ENCODE measurements at regions not wholly inside any gene's neighbourhood (a gene's known extent, or its start where the extent isn't known, plus 50 kb on each side); places are given as distances from the start of the nearest gene placed in this dataset.

- Histone ChIP-seq H3K4me3 (replicated peaks in 1 of 3; ENCODE audit: low read depth in 2 of 3, low read length in 3 of 3) (no peak overlapping the region), H3K4me1 (ENCODE audit: control insufficient read depth in 1 of 2, insufficient read depth in 2 of 2, low read length in 2 of 2) (peaks cover 54 to 65% of the 10 kb centered on the region in 2 donors), H3K9me3 (replicated peaks in 1 of 2; ENCODE audit: control insufficient read depth in 1 of 2, insufficient read depth in 1 of 2, low read length in 2 of 2) (no peaks in the 10 kb centered on the region), H3K27me3 (ENCODE audit: control insufficient read depth in 2 of 2, insufficient read depth in 2 of 2, low read length in 2 of 2) (no peaks in the 10 kb centered on the region), H3K79me2 (ENCODE audit: insufficient read depth, low read length) (no peaks in the 10 kb centered on the region), H3K4me2 (replicated peaks; ENCODE audit: extremely low read depth, low read length, poor library complexity, severe bottlenecking) (no peak overlapping the region), H2AFZ (ENCODE audit: insufficient read depth, low read depth, low read length, poor library complexity, severe bottlenecking) (no peak overlapping the region), H3K36me3 (replicated peaks in 1 of 2; ENCODE audit: control insufficient read depth in 1 of 2, insufficient read depth in 2 of 2, low read length in 2 of 2) (no peaks in the 10 kb centered on the region), H3K27ac (ENCODE audit: low read depth in 1 of 2, low read length in 2 of 2) (peak overlapping the region in 1 of 2 donors; percentile 95), H4K20me1 (ENCODE audit: insufficient read depth, low read length) (no peaks in the 10 kb centered on the region), H3K9ac (ENCODE audit: insufficient read depth, low read length, poor library complexity, severe bottlenecking) (no peak overlapping the region)
- TF ChIP-seq CTCF (IDR thresholded peaks at IDR 0.05): no peak
- intact Hi-C loops (cut with micrococcal nuclease): loop anchor here (5.0 to 10.0 kb wide), 6 partner anchors 53 to 283 kb away; partner anchors contain the start of gene PRDM1 (in 1 of the 2)
- Mint-ChIP-seq H3K4me1 (peaks cover 75% of the 10 kb centered on the region), H3K9me3 (peaks cover 0 to 5% (median 0%) of the 10 kb centered on the region in 7 donors), H3K36me3 (peaks cover 2 to 7% of the 10 kb centered on the region in 2 donors), H3K4me3 (no peak overlapping the region), H3K27ac (peak overlapping the region in 6 of 7 donors; percentile 33 to 99 (median 95)), H3K27me3 (ENCODE audit: low read depth in 3 of 3) (peaks cover 0 to 9% (median 0%) of the 10 kb centered on the region in 3 donors)
- WGBS (ENCODE audit: insufficient coverage): no CpG with 5 or more reads among the region's 3 CpGs
- DNase-seq: peak in 2 of 3 donors; percentile 38 to 47
Measured at GRCh38 chr6:105881608-105882007, 204.5 kb upstream of the PRDM1 start.

GRCh38 chr6:105880030-105880492 is 206.1 kb upstream of the PRDM1 start:
- H3K4me3 ChIP-seq (replicated peaks in 1 of 3; ENCODE audit: low read depth in 2 of 3, low read length in 3 of 3): peak overlapping the region in 1 of 3 experiments; percentile 34
- H3K9ac ChIP-seq (ENCODE audit: insufficient read depth, low read length, poor library complexity, severe bottlenecking): peak overlapping the region; percentile 62
- Mint-ChIP-seq H3K4me1 (peaks cover 68% of the 10 kb centered on the region), H3K9me3 (peaks cover 0 to 5% (median 0%) of the 10 kb centered on the region in 7 donors), H3K36me3 (peaks cover 3 to 4% of the 10 kb centered on the region in 2 donors), H3K27ac (peak overlapping the region; percentile 90 to 99 (median 97)), H3K27me3 (ENCODE audit: low read depth in 3 of 3) (peaks cover 0 to 9% (median 0%) of the 10 kb centered on the region in 3 donors), H3K4me3 (peak overlapping the region; percentile 54 to 75)
- WGBS (ENCODE audit: insufficient coverage): 1% methylated on average over 11 of the region's 13 CpGs
- DNase-seq: peak; percentile 95 to 98 (median 96)
- intact Hi-C loops (cut with micrococcal nuclease): loop anchor here (5.0 to 10.0 kb wide), 6 partner anchors 55 to 285 kb away; partner anchors contain the start of gene PRDM1 (in 1 of the 2)
- no peaks in the 10 kb centered on the region for H3K27me3 ChIP-seq (ENCODE audit: control insufficient read depth in 2 of 2, insufficient read depth in 2 of 2, low read length in 2 of 2)
- H2AFZ ChIP-seq (ENCODE audit: insufficient read depth, low read depth, low read length, poor library complexity, severe bottlenecking): no peak overlapping the region
- no peak for TF ChIP-seq CTCF (IDR thresholded peaks at IDR 0.05)
- H3K9me3 ChIP-seq (replicated peaks in 1 of 2; ENCODE audit: control insufficient read depth in 1 of 2, insufficient read depth in 1 of 2, low read length in 2 of 2): no peaks in the 10 kb centered on the region
- no peaks in the 10 kb centered on the region for H3K36me3 ChIP-seq (replicated peaks in 1 of 2; ENCODE audit: control insufficient read depth in 1 of 2, insufficient read depth in 2 of 2, low read length in 2 of 2)
- peak overlapping the region; percentile 75 to 95 for H3K27ac ChIP-seq (ENCODE audit: low read depth in 1 of 2, low read length in 2 of 2)
- no peaks in the 10 kb centered on the region for H4K20me1 ChIP-seq (ENCODE audit: insufficient read depth, low read length)
- no peaks in the 10 kb centered on the region for H3K79me2 ChIP-seq (ENCODE audit: insufficient read depth, low read length)
- peaks cover 49 to 59% of the 10 kb centered on the region in 2 donors for H3K4me1 ChIP-seq (ENCODE audit: control insufficient read depth in 1 of 2, insufficient read depth in 2 of 2, low read length in 2 of 2)
- H3K4me2 ChIP-seq (replicated peaks; ENCODE audit: extremely low read depth, low read length, poor library complexity, severe bottlenecking): peak overlapping the region; percentile 51
